ENCODE measurements at regions not wholly inside any gene's neighbourhood (a gene's known extent, or its start where the extent isn't known, plus 50 kb on each side); places are given as distances from the start of the nearest gene placed in this dataset.

GRCh38 chr14:101357559-101358319, 203.6 kb upstream of the DIO3 start:
- no peak for TF ChIP-seq POLR2AphosphoS5 (IDR thresholded peaks at IDR 0.05; ENCODE audit: low read depth, low read length)
- TF ChIP-seq, protein P1, sequence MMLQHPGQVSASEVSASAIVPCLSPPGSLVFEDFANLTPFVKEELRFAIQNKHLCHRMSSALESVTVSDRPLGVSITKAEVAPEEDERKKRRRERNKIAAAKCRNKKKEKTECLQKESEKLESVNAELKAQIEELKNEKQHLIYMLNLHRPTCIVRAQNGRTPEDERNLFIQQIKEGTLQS (IDR thresholded peaks at IDR 0.05): no peak
